ENCODE measurements at regions not wholly inside any gene's neighbourhood (a gene's known extent, or its start where the extent isn't known, plus 50 kb on each side); places are given as distances from the start of the nearest gene placed in this dataset.

DNA sequence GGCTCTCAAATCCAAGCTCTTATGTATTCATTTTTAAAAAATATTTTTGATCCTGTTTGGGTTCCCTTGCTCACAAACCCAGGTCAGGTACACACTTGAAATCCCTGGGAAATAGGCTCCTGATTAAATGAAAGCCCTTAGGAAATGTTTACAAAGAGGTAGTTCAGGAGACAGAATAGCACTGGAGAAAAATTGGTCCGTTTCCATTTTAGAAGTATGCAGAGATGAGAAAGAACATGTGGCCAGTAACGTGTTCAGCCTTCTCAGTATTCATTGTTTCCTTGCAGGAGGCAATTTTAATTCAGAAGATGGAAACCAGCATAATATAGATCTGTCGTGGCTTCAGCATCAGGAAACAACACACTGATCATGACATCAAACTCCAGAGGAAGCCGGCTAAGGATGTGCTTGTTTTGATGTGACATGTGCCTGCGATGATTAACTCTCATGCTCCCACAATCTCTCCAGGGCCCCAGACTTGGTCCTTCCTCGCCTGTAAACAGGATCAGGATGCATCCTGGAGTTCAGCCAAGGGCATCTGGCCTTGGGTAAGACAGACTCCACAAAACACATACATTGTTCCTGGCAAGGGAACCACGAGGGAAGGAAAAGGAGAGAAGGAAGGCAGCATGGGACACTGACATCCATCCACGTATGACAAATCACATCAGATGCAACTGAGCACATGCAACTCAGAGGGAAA, 350.5 kb upstream of the THBS1 start:
- no peak overlapping the region for H3K4me3 ChIP-seq (ENCODE audit: low read depth in 1 of 3, low read length in 3 of 3)
- 52 to 60% (median 53%) methylated on average over 8 of the region's 8 CpGs for WGBS, 3 donors
- H3K27me3 ChIP-seq (ENCODE audit: control insufficient read depth in 3 of 3, insufficient read depth in 3 of 3, low read length in 3 of 3), result no peaks in the 10 kb centered on the region
- H3K36me3 ChIP-seq (ENCODE audit: control insufficient read depth in 3 of 3, insufficient read depth in 2 of 3, low read depth in 1 of 3, low read length in 3 of 3), result no peaks in the 10 kb centered on the region
- H3K4me1 ChIP-seq (ENCODE audit: control insufficient read depth in 3 of 3, insufficient read depth in 2 of 3, low read depth in 1 of 3, low read length in 2 of 3), result no peaks in the 10 kb centered on the region
- no peaks in the 10 kb centered on the region for H3K9me3 ChIP-seq (ENCODE audit: control insufficient read depth in 2 of 2, insufficient read depth in 1 of 2, low read depth in 1 of 2, low read length in 1 of 2)
- DNase-seq, result no peak
- no peak overlapping the region for H3K27ac ChIP-seq (ENCODE audit: low read depth in 1 of 3, low read length in 2 of 3)
- FAIRE-seq, result no peak

DNA sequence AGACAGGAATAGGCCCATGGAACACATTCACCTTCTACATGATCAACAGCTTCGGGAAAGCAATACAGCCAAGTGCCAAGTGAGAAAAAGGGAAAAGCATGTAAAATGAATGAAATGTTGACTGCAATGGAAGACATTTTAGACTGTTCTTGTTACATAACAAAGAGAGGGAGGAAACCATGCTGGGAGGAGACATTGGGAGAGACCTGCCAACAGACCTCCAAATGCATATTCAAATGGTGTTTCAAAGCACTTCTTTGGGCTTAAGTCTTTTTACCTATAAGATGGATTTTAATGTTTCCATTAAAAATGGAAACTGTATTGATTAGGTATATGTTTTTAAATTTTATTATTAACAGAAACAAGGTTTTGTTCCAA, 350.0 kb upstream of the THBS1 start:
- no peak for DNase-seq
- FAIRE-seq, result no peak

DNA sequence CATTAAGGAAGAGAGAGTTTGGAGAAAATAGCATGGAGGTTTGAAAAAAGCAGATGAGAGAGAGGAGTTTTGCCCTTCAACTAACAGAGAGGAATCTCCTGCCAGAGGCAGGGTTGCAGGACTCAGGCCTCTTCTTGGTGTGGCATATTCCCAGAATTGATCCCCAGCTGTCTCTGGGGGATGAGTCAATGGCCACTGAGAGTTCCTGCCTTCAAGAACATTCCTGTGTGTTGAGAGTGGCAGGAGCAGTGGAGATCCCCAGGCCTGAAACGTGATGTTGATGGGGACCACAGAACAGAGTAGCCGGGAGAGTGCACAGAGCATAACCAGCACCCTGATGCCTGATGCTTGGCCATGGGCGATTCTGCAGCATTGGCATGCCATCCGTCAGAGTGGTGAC, 348.4 kb upstream of the THBS1 start:
- Histone ChIP-seq H3K27ac (ENCODE audit: low read depth in 1 of 3, low read length in 2 of 3) (no peak overlapping the region), H3K4me1 (ENCODE audit: control insufficient read depth in 3 of 3, insufficient read depth in 2 of 3, low read depth in 1 of 3, low read length in 2 of 3) (no peaks in the 10 kb centered on the region), H3K9me3 (ENCODE audit: control insufficient read depth in 2 of 2, insufficient read depth in 1 of 2, low read depth in 1 of 2, low read length in 1 of 2) (no peaks in the 10 kb centered on the region), H3K4me3 (ENCODE audit: low read depth in 1 of 3, low read length in 3 of 3) (no peak overlapping the region), H3K36me3 (ENCODE audit: control insufficient read depth in 3 of 3, insufficient read depth in 2 of 3, low read depth in 1 of 3, low read length in 3 of 3) (no peaks in the 10 kb centered on the region), H3K27me3 (ENCODE audit: control insufficient read depth in 3 of 3, insufficient read depth in 3 of 3, low read length in 3 of 3) (no peaks in the 10 kb centered on the region)
- DNase-seq (no peak), FAIRE-seq (no peak)
- WGBS, 3 donors, result 81 to 85% (median 85%) methylated on average over 4 of the region's 4 CpGs

More for the DNA sequence above, 350.0 kb upstream of the THBS1 start:
- H3K4me3 ChIP-seq (ENCODE audit: low read depth in 1 of 3, low read length in 3 of 3), result no peak overlapping the region
- H3K27ac ChIP-seq (ENCODE audit: low read depth in 1 of 3, low read length in 2 of 3), result no peak overlapping the region
- H3K4me1 ChIP-seq (ENCODE audit: control insufficient read depth in 3 of 3, insufficient read depth in 2 of 3, low read depth in 1 of 3, low read length in 2 of 3), result no peaks in the 10 kb centered on the region
- no peaks in the 10 kb centered on the region for H3K36me3 ChIP-seq (ENCODE audit: control insufficient read depth in 3 of 3, insufficient read depth in 2 of 3, low read depth in 1 of 3, low read length in 3 of 3)
- 79 to 96% (median 92%) methylated on average over 1 of the region's 1 CpG for WGBS, 3 donors
- no peaks in the 10 kb centered on the region for H3K27me3 ChIP-seq (ENCODE audit: control insufficient read depth in 3 of 3, insufficient read depth in 3 of 3, low read length in 3 of 3)
- H3K9me3 ChIP-seq (ENCODE audit: control insufficient read depth in 2 of 2, insufficient read depth in 1 of 2, low read depth in 1 of 2, low read length in 1 of 2), result no peaks in the 10 kb centered on the region

DNA sequence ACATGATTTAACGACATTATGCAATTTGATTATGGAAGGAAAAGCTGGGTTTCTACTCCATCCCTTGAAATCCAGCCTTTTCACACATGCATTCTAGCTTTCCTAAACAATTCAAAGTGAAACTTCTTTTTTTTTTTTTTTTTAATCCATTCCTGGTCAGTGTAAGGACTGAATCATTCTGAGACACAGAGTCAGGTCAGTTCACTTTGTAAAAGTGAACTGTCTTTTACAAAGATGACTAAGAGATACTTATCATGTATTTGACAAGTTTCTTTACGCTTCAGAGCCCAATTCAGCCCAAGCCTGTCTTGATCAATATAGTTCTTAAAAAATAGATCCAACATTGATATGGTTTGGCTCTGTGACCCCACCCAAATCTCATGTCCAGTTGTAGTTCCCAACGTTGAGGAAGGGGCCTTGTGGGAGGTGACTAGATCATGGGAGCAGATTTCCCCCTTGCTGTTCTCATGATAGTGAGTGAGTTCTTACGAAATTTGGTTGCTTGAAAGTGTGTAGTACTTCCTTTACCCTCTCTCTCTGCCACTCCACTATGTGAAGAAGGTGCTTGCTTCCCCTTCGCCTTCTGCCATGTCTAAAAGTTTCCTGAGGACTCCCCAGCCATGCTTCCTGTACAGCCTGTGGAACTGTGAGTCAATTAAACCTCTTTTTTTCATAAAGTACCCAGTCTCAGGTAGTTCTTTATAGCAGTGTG, 345.6 kb upstream of the THBS1 start:
- Histone ChIP-seq H3K4me1 (ENCODE audit: control insufficient read depth in 3 of 3, insufficient read depth in 2 of 3, low read depth in 1 of 3, low read length in 2 of 3) (no peaks in the 10 kb centered on the region), H3K27me3 (ENCODE audit: control insufficient read depth in 3 of 3, insufficient read depth in 3 of 3, low read length in 3 of 3) (no peaks in the 10 kb centered on the region), H3K27ac (ENCODE audit: low read depth in 1 of 3, low read length in 2 of 3) (no peak overlapping the region), H3K4me3 (ENCODE audit: low read depth in 1 of 3, low read length in 3 of 3) (no peak overlapping the region), H3K9me3 (ENCODE audit: control insufficient read depth in 2 of 2, insufficient read depth in 1 of 2, low read depth in 1 of 2, low read length in 1 of 2) (no peaks in the 10 kb centered on the region), H3K36me3 (ENCODE audit: control insufficient read depth in 3 of 3, insufficient read depth in 2 of 3, low read depth in 1 of 3, low read length in 3 of 3) (no peaks in the 10 kb centered on the region)
- 71 to 80% (median 76%) methylated on average over 5 of the region's 5 CpGs for WGBS, 3 donors
- no peak for FAIRE-seq
- DNase-seq, result no peak

DNA sequence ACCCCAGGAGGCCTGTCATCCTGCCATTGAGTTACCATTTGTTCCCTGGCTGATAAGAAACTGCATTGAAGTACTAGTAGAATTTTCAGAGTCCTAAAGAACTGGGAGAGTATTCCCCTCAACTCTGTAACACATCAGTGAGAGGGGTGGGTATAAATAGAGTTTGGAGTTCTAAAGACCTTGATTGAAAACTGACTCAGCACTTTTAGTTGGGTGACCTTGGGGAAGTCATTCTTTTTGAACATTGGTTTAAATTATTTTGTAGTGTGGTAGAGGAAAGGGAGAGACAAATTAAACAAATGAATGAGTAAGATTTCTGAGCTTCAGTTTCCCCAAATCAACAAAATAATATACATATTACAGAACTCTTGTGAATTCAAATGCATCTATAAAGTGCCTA, 344.5 kb upstream of the THBS1 start:
- no peaks in the 10 kb centered on the region for H3K4me1 ChIP-seq (ENCODE audit: control insufficient read depth in 3 of 3, insufficient read depth in 2 of 3, low read depth in 1 of 3, low read length in 2 of 3)
- no peak for DNase-seq
- no peaks in the 10 kb centered on the region for H3K36me3 ChIP-seq (ENCODE audit: control insufficient read depth in 3 of 3, insufficient read depth in 2 of 3, low read depth in 1 of 3, low read length in 3 of 3)
- H3K27ac ChIP-seq (ENCODE audit: low read depth in 1 of 3, low read length in 2 of 3), result no peak overlapping the region
- no peaks in the 10 kb centered on the region for H3K9me3 ChIP-seq (ENCODE audit: control insufficient read depth in 2 of 2, insufficient read depth in 1 of 2, low read depth in 1 of 2, low read length in 1 of 2)
- FAIRE-seq, result no peak
- H3K4me3 ChIP-seq (ENCODE audit: low read depth in 1 of 3, low read length in 3 of 3), result no peak overlapping the region
- no peaks in the 10 kb centered on the region for H3K27me3 ChIP-seq (ENCODE audit: control insufficient read depth in 3 of 3, insufficient read depth in 3 of 3, low read length in 3 of 3)

DNA sequence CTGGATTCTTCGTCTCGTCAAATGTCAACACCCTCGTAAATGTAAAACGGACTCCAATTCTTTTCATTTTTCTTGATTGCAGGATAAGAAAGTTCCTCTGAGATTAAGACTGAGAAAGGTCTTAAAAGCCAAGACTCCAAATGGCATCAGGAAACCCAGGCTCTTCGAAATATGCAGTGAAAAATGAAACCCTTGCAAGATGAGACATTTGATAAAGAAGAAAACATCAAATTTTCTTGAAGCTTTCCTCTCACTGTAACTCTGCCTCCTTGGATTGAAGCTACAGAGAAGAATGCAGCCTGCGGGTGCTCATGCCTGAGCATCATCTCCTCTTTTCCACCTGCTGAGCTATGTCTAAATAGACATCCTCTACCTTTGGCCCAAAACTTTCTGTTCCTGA, 342.4 kb upstream of the THBS1 start:
- Histone ChIP-seq H3K36me3 (ENCODE audit: control insufficient read depth in 3 of 3, insufficient read depth in 2 of 3, low read depth in 1 of 3, low read length in 3 of 3) (no peaks in the 10 kb centered on the region), H3K4me1 (ENCODE audit: control insufficient read depth in 3 of 3, insufficient read depth in 2 of 3, low read depth in 1 of 3, low read length in 2 of 3) (no peaks in the 10 kb centered on the region), H3K27ac (ENCODE audit: low read depth in 1 of 3, low read length in 2 of 3) (no peak overlapping the region), H3K27me3 (ENCODE audit: control insufficient read depth in 3 of 3, insufficient read depth in 3 of 3, low read length in 3 of 3) (no peaks in the 10 kb centered on the region), H3K4me3 (ENCODE audit: low read depth in 1 of 3, low read length in 3 of 3) (no peak overlapping the region), H3K9me3 (ENCODE audit: control insufficient read depth in 2 of 2, insufficient read depth in 1 of 2, low read depth in 1 of 2, low read length in 1 of 2) (no peaks in the 10 kb centered on the region)
- no peak for FAIRE-seq
- WGBS, 3 donors, result 86 to 89% (median 89%) methylated on average over 6 of the region's 6 CpGs
- no peak for DNase-seq

DNA sequence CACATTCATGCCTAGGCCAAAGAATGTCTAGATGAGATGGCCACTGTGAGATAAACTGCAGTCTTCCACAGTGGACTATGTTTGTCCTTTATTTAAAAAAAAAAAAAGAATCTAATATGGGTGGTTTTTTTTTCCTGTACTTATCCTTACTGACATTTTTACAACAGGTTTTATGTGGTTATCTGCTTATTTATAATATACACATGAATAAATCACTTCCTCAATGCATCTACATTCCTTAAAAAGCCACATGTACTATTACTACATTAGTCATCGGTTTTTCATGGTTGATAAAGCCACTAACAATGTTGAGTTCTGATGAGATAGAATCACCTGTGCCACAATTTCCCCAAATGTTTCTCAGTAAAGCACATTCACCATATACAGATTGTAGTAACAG, 341.3 kb upstream of the THBS1 start:
- H3K36me3 ChIP-seq (ENCODE audit: control insufficient read depth in 3 of 3, insufficient read depth in 2 of 3, low read depth in 1 of 3, low read length in 3 of 3), result no peaks in the 10 kb centered on the region
- FAIRE-seq (no peak), DNase-seq (no peak)
- H3K9me3 ChIP-seq (ENCODE audit: control insufficient read depth in 2 of 2, insufficient read depth in 1 of 2, low read depth in 1 of 2, low read length in 1 of 2), result no peaks in the 10 kb centered on the region
- H3K4me1 ChIP-seq (ENCODE audit: control insufficient read depth in 3 of 3, insufficient read depth in 2 of 3, low read depth in 1 of 3, low read length in 2 of 3), result no peaks in the 10 kb centered on the region
- H3K4me3 ChIP-seq (ENCODE audit: low read depth in 1 of 3, low read length in 3 of 3), result no peak overlapping the region
- H3K27me3 ChIP-seq (ENCODE audit: control insufficient read depth in 3 of 3, insufficient read depth in 3 of 3, low read length in 3 of 3), result no peaks in the 10 kb centered on the region
- H3K27ac ChIP-seq (ENCODE audit: low read depth in 1 of 3, low read length in 2 of 3), result no peak overlapping the region
- WGBS, 3 donors, result 36 to 85% (median 57%) methylated on average over 1 of the region's 1 CpG

DNA sequence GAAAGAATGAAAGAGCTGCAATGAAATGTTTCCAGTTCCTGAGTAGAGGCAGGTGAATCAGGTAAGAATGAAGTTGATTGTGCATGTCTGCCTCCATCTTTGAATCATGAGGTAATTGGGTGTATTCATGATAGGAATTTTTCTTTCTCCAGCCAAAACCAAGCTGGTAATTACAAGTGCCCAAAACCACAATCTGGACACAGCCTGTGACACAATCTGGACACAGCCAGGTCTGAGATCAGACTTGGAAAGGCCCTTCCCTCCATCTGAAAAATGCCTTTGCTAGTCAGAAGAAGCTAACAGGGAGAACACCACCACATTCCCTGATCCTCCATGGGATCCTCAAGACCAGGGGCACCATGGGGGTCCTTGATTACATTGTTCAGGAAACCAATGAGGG, 338.5 kb upstream of the THBS1 start:
- Histone ChIP-seq H3K9me3 (ENCODE audit: control insufficient read depth in 2 of 2, insufficient read depth in 1 of 2, low read depth in 1 of 2, low read length in 1 of 2) (no peaks in the 10 kb centered on the region), H3K4me1 (ENCODE audit: control insufficient read depth in 3 of 3, insufficient read depth in 2 of 3, low read depth in 1 of 3, low read length in 2 of 3) (no peaks in the 10 kb centered on the region), H3K36me3 (ENCODE audit: control insufficient read depth in 3 of 3, insufficient read depth in 2 of 3, low read depth in 1 of 3, low read length in 3 of 3) (no peaks in the 10 kb centered on the region), H3K4me3 (ENCODE audit: low read depth in 1 of 3, low read length in 3 of 3) (no peak overlapping the region), H3K27me3 (ENCODE audit: control insufficient read depth in 3 of 3, insufficient read depth in 3 of 3, low read length in 3 of 3) (no peaks in the 10 kb centered on the region), H3K27ac (ENCODE audit: low read depth in 1 of 3, low read length in 2 of 3) (no peak overlapping the region)
- FAIRE-seq, result no peak
- DNase-seq, result no peak

DNA sequence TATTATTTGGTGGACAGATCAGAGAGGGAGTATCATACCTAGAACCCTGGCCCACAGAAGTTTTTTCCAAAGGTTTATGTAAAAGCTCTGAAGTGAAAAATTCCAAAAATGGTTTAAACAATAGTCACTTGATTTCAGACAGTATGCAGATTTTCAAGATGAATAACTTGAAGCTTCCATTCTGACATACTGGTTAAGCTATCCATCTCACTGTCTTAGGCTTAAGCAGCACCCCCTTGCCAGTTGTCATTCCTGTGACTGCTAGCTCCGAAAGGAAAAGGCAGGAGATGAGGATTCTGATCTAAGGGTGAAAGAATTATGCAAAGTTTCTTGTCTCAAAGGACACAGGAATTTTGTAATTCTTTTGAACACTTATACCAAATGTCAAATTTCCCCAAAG, 337.5 kb upstream of the THBS1 start:
- Histone ChIP-seq H3K9me3 (ENCODE audit: control insufficient read depth in 2 of 2, insufficient read depth in 1 of 2, low read depth in 1 of 2, low read length in 1 of 2) (no peaks in the 10 kb centered on the region), H3K27me3 (ENCODE audit: control insufficient read depth in 3 of 3, insufficient read depth in 3 of 3, low read length in 3 of 3) (no peaks in the 10 kb centered on the region), H3K36me3 (ENCODE audit: control insufficient read depth in 3 of 3, insufficient read depth in 2 of 3, low read depth in 1 of 3, low read length in 3 of 3) (no peaks in the 10 kb centered on the region), H3K4me1 (ENCODE audit: control insufficient read depth in 3 of 3, insufficient read depth in 2 of 3, low read depth in 1 of 3, low read length in 2 of 3) (no peaks in the 10 kb centered on the region), H3K27ac (ENCODE audit: low read depth in 1 of 3, low read length in 2 of 3) (no peak overlapping the region), H3K4me3 (ENCODE audit: low read depth in 1 of 3, low read length in 3 of 3) (no peak overlapping the region)
- DNase-seq (no peak), FAIRE-seq (no peak)
- 81 to 89% (median 88%) methylated on average over 1 of the region's 1 CpG for WGBS, 3 donors

All from small intestine (tissue), 7 donors.